Pons (tissue), 1 donor: ENCODE measurements at regions not wholly inside any gene's neighbourhood (a gene's known extent, or its start where the extent isn't known, plus 50 kb on each side); places are given as distances from the start of the nearest gene placed in this dataset.
"Not testable (repeated sequence)": the region's sequence is repeated elsewhere in the genome, so short reads cannot be mapped to it uniquely, and the experiment has no call there.

Source experiments
- DNase-seq: peaks from one replicate; pipeline ENCODE4 v3.0.0-alpha.2; 2016; ENCODE audit warnings: low spot score

- no peak for DNase-seq
These were observed 175.9 kb downstream of the EVX1 start for GRCh38 chr7:27418541-27418940.

- DNase-seq: no peak
These were observed 177.1 kb downstream of the EVX1 start for GRCh38 chr7:27419581-27420177.

GRCh38 chr7:27420702-27421101, 178.1 kb downstream of the EVX1 start:
- DNase-seq: no peak

- DNase-seq: no peak
These were observed 180.7 kb downstream of the EVX1 start for GRCh38 chr7:27423290-27423689.

GRCh38 chr7:27423821-27424220, 181.2 kb downstream of the EVX1 start:
- no peak for DNase-seq

- DNase-seq: no peak
These were observed 181.6 kb downstream of the EVX1 start for GRCh38 chr7:27424231-27424630.

- DNase-seq: no peak
These were observed 182.1 kb downstream of the EVX1 start for GRCh38 chr7:27424749-27425148.

GRCh38 chr7:27427416-27427815, 184.8 kb downstream of the EVX1 start:
- DNase-seq: no peak

- no peak for DNase-seq
These were observed 187.5 kb downstream of the EVX1 start for GRCh38 chr7:27430105-27430504.

- no peak for DNase-seq
These were observed 188.9 kb downstream of the EVX1 start for GRCh38 chr7:27431465-27431864.

- DNase-seq: no peak
These were observed 191.0 kb downstream of the EVX1 start for GRCh38 chr7:27433581-27433980.

- DNase-seq: no peak
These were observed 192.3 kb downstream of the EVX1 start for GRCh38 chr7:27434756-27435400.

GRCh38 chr7:27435461-27435860, 192.9 kb downstream of the EVX1 start:
- no peak for DNase-seq

GRCh38 chr7:27438881-27439589, 196.4 kb downstream of the EVX1 start:
- no peak for DNase-seq

- no peak for DNase-seq
These were observed 199.9 kb downstream of the EVX1 start for GRCh38 chr7:27442455-27442854.

GRCh38 chr7:27449046-27449445, 206.4 kb downstream of the EVX1 start:
- not testable (repeated sequence) for DNase-seq

GRCh38 chr7:27453702-27454405, 208.8 kb downstream of the HIBADH start:
- DNase-seq: no peak

- not testable (repeated sequence) for DNase-seq
These were observed 205.6 kb downstream of the HIBADH start for GRCh38 chr7:27457120-27457519.

- not testable (repeated sequence) for DNase-seq
These were observed 204.8 kb downstream of the HIBADH start for GRCh38 chr7:27457603-27458565.

- DNase-seq: no peak
These were observed 203.5 kb downstream of the HIBADH start for GRCh38 chr7:27459021-27459730.

- DNase-seq: no peak
These were observed 203.0 kb downstream of the HIBADH start for GRCh38 chr7:27459731-27460053.
